PC-3 (cell line): ENCODE measurements at regions not wholly inside any gene's neighbourhood (a gene's known extent, or its start where the extent isn't known, plus 50 kb on each side); places are given as distances from the start of the nearest gene placed in this dataset.

Source experiments
- ATAC-seq: fragments of 200-7000 bp; cut with Tn5 transposase; 2 replicates; pipeline ENCODE4 v1.9.1; 2020; ENCODE audit warnings: mild to moderate bottlenecking, moderate library complexity
- BruUV-seq: library from RNA; stranded (reverse); fragments of 400-500 nt; replicated peaks from 2 replicates; lab custom pipeline; 2021; lab: Mats Ljungman, UMichigan
- CTCF ChIA-PET: fragments of 300-600 bp; sonication (Branson Sonifier 250); formaldehyde crosslinking; loops from one replicate; lab custom pipeline; 2022; ENCODE audit warnings: antibody characterized with exemption; lab: Charles Lee
- POLR2A ChIA-PET: fragments of 300-600 bp; sonication (Branson Sonifier 250); formaldehyde crosslinking; loops from one replicate; lab custom pipeline; 2022; ENCODE audit warnings: antibody characterized with exemption; ENCODE audit not compliant: unreplicated experiment; lab: Charles Lee
- DNase-seq: peaks from one replicate; pipeline ENCODE4 v3.0.0-alpha.2; 2015
- H2AFZ ChIP-seq: fragments of 300-600 bp; sonication (generic); 2 replicates; pipeline ENCODE4 v1.6.0; 2016; ENCODE audit warnings: antibody characterized with exemption, low read length
- H3F3A ChIP-seq: fragments of 300-600 bp; sonication (generic); one replicate; pipeline ENCODE4 v1.6.0; 2017; ENCODE audit warnings: antibody characterized with exemption, low read length, control low read depth, mild to moderate bottlenecking; ENCODE audit not compliant: unreplicated experiment
- H3K27ac ChIP-seq: fragments of 300-600 bp; sonication (generic); 2 replicates; pipeline ENCODE4 v1.5.1; 2016; ENCODE audit warnings: mild to moderate bottlenecking, low read length
- H3K27me3 ChIP-seq: fragments of 300-600 bp; sonication (generic); 2 replicates; pipeline ENCODE4 v1.6.1; 2016; ENCODE audit warnings: low read length, mixed read lengths
- H3K36me3 ChIP-seq: fragments of 300-600 bp; sonication (generic); 2 replicates; pipeline ENCODE4 v1.6.1; 2016; ENCODE audit warnings: low read depth, mixed run types, low read length, mixed read lengths
- H3K4me1 ChIP-seq: fragments of 300-600 bp; sonication (generic); 2 replicates; pipeline ENCODE4 v1.5.1; 2016; ENCODE audit warnings: low read length; ENCODE audit not compliant: insufficient read depth
- H3K4me2 ChIP-seq: fragments of 300-600 bp; sonication (generic); 2 replicates; pipeline ENCODE4 v1.6.0; 2016; ENCODE audit warnings: low read length
- H3K4me3 ChIP-seq: fragments of 300-600 bp; sonication (generic); 2 replicates; pipeline ENCODE4 v1.5.1; 2016; ENCODE audit warnings: mild to moderate bottlenecking, low read length, mixed read lengths
- H3K79me2 ChIP-seq: fragments of 300-600 bp; sonication (generic); 2 replicates; pipeline ENCODE4 v1.6.1; 2017; ENCODE audit warnings: low read length, mixed read lengths
- H3K9ac ChIP-seq: fragments of 300-600 bp; sonication (generic); 2 replicates; pipeline ENCODE4 v1.6.0; 2016; ENCODE audit warnings: mild to moderate bottlenecking, low read length
- H3K9me2 ChIP-seq: fragments of 300-600 bp; sonication (generic); replicated peaks from 2 replicates; pipeline ENCODE4 v1.6.1; 2016; ENCODE audit warnings: mixed run types, low read length, mixed read lengths
- H3K9me3 ChIP-seq: fragments of 300-600 bp; sonication (generic); 2 replicates; pipeline ENCODE4 v1.6.1; 2016; ENCODE audit warnings: low read length, mixed read lengths
- H4K20me1 ChIP-seq: fragments of 300-600 bp; sonication (generic); 2 replicates; pipeline ENCODE4 v1.6.1; 2016; ENCODE audit warnings: low read length, mixed read lengths
- EZH2 ChIP-seq: fragments of 300-600 bp; sonication (generic); IDR thresholded peaks from one replicate; pipeline ENCODE4 v1.6.1; 2017; ENCODE audit warnings: antibody characterized with exemption, mild to moderate bottlenecking, low read length; ENCODE audit not compliant: unreplicated experiment
- EZH2phosphoT487 ChIP-seq: fragments of 300-600 bp; sonication (generic); IDR thresholded peaks from 2 replicates; pipeline ENCODE4 v1.6.1; 2018; ENCODE audit warnings: mild to moderate bottlenecking, antibody characterized with exemption, low read length, borderline replicate concordance
- intact Hi-C: fragments of 100-400 bp; cut with micrococcal nuclease; formaldehyde crosslinking; loops from 2 replicates; pipeline ENCODE4 v1.9.0; 2023
- TF ChIP-seq, protein P1 (sequence below): fragments of 300-600 bp; sonication (generic); conservative IDR thresholded peaks from 2 replicates; pipeline ENCODE4 v1.5.1; 2017; ENCODE audit warnings: antibody characterized with exemption, low read depth, mild to moderate bottlenecking, low read length

DNA sequence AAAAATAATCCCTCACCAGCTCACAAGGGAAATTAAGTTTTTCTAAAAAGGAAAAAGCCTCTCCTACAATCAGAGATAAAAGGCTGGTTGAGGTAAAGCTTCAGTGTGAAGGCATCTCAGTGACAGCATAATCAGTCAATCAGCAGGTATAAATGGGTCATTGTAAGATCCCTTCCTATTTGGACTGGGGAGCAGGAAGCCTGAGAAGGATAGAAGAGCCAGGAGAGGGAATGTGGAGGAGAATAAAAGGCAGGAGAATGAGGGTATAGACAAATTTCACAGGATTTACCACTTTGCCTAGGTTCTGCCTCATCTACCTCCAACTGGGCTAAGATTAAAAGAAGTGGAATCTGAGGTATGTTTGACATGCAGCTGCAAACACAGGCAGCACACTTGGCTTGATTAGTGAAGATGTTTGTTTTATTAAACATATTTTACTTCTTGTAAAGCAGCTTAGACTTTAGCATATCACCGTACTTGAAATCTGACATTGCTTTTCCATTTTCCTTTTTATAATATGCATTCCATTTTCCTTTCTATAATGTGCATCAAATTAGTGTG, 479.1 kb upstream of the USP15 start:
- H3K4me1 ChIP-seq = no peaks in the 10 kb centered on the region
- ChIA-PET POLR2A (no interaction called here), CTCF (no interaction called here)
- H3K9me2 ChIP-seq = no peaks in the 10 kb centered on the region
- no peak for DNase-seq
- no peaks in the 10 kb centered on the region for H3K9me3 ChIP-seq
- no peak overlapping the region for H3K4me3 ChIP-seq
- H3K36me3 ChIP-seq = no peaks in the 10 kb centered on the region
- H3K4me2 ChIP-seq = no peak overlapping the region
- ATAC-seq = no peak
- no peak for TF ChIP-seq EZH2phosphoT487
- TF ChIP-seq, protein P1, sequence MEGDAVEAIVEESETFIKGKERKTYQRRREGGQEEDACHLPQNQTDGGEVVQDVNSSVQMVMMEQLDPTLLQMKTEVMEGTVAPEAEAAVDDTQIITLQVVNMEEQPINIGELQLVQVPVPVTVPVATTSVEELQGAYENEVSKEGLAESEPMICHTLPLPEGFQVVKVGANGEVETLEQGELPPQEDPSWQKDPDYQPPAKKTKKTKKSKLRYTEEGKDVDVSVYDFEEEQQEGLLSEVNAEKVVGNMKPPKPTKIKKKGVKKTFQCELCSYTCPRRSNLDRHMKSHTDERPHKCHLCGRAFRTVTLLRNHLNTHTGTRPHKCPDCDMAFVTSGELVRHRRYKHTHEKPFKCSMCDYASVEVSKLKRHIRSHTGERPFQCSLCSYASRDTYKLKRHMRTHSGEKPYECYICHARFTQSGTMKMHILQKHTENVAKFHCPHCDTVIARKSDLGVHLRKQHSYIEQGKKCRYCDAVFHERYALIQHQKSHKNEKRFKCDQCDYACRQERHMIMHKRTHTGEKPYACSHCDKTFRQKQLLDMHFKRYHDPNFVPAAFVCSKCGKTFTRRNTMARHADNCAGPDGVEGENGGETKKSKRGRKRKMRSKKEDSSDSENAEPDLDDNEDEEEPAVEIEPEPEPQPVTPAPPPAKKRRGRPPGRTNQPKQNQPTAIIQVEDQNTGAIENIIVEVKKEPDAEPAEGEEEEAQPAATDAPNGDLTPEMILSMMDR = no peak
- no peak for TF ChIP-seq EZH2
- BruUV-seq = no TSS peak
- H3K27ac ChIP-seq = no peak overlapping the region
- no peaks in the 10 kb centered on the region for H4K20me1 ChIP-seq
- no peaks in the 10 kb centered on the region for H3F3A ChIP-seq
- peaks cover 6% of the 10 kb centered on the region for H3K27me3 ChIP-seq
- H3K79me2 ChIP-seq = no peaks in the 10 kb centered on the region
- no peak overlapping the region for H2AFZ ChIP-seq
- no peak overlapping the region for H3K9ac ChIP-seq
- intact Hi-C loops = no loop called here

DNA sequence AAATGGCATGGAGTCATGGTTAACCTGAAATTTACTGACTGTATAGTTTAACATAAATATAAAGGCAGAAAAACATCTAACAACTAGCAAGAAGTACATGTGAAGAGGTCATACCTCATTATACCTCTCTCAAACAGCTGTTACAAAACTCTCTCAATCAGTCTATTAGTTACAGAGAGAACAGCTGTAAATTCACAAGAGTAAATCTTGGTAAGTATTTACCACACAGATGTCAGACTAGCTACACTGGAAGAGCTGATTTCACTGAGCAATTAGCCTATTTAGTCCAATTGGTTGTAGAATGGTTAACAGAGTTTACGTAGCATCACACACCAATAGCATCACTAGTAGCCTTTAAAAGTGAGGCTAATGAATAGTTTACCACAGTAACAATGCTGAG, 463.4 kb upstream of the USP15 start:
- intact Hi-C loops = no loop called here
- Histone ChIP-seq H3K4me1 (no peaks in the 10 kb centered on the region), H3K36me3 (no peaks in the 10 kb centered on the region), H3K27me3 (no peaks in the 10 kb centered on the region), H3K79me2 (no peaks in the 10 kb centered on the region), H4K20me1 (no peaks in the 10 kb centered on the region), H3K27ac (no peak overlapping the region), H2AFZ (no peak overlapping the region), H3K9ac (no peak overlapping the region), H3K9me3 (peaks cover 3% of the 10 kb centered on the region; the same call in 1 of the 2 replicates), H3F3A (no peaks in the 10 kb centered on the region), H3K4me2 (no peak overlapping the region), H3K4me3 (no peak overlapping the region), H3K9me2 (no peaks in the 10 kb centered on the region)
- TF ChIP-seq, protein P1 = no peak
- TF ChIP-seq EZH2phosphoT487 (no peak), EZH2 (no peak)
- no peak for ATAC-seq
- DNase-seq = no peak
- CTCF ChIA-PET = no interaction called here
- BruUV-seq = no TSS peak
- POLR2A ChIA-PET = no interaction called here

DNA sequence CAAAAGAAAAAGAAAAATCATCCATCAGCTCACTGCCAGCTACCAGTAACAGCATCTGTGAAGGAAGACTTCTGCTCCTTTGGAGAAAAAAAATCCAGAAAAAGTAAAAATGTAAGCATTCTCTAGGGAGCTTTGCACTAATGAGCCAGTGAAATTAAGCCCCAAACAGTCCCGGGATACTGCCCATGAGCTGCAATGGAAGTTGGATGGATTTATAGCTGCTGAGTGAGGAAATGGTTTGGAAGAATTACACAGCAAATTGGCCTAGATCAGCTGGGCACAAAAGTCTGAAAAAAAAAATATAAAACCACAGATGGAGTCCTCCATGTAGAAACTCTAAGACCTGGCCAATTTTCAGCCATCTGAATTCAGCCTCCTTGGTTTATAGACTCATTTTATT, 462.9 kb upstream of the USP15 start:
- Histone ChIP-seq H3K4me1 (no peaks in the 10 kb centered on the region), H3K4me2 (no peak overlapping the region), H3K4me3 (no peak overlapping the region), H4K20me1 (no peaks in the 10 kb centered on the region), H3F3A (no peaks in the 10 kb centered on the region), H3K9ac (no peak overlapping the region), H3K9me2 (no peaks in the 10 kb centered on the region), H3K9me3 (0 out of 2 replicates have a peak, but pooled peaks cover 3% of the 10 kb centered on the region), H3K27me3 (no peaks in the 10 kb centered on the region), H3K79me2 (no peaks in the 10 kb centered on the region), H3K36me3 (no peaks in the 10 kb centered on the region), H2AFZ (no peak overlapping the region), H3K27ac (no peak overlapping the region)
- TF ChIP-seq, protein P1 = no peak
- no peak for TF ChIP-seq EZH2phosphoT487
- TF ChIP-seq EZH2 = no peak
- POLR2A ChIA-PET = no interaction called here
- ATAC-seq (no peak), DNase-seq (no peak)
- BruUV-seq = no TSS peak
- intact Hi-C loops = no loop called here
- CTCF ChIA-PET = no interaction called here
